Fibroblast of pulmonary artery (primary cell): ENCODE measurements at regions not wholly inside any gene's neighbourhood (a gene's known extent, or its start where the extent isn't known, plus 50 kb on each side); places are given as distances from the start of the nearest gene placed in this dataset.

Experiments
- DNase-seq: peaks from one replicate; pipeline ENCODE4 v3.0.0-alpha.2; 2010; ENCODE audit warnings: low read depth
- H3K4me3 ChIP-seq: replicated peaks from 2 replicates; pipeline ENCODE4 v1.5.1; 2011; ENCODE audit warnings: low read depth, mild to moderate bottlenecking, control low read depth, low read length, moderate library complexity
- CTCF ChIP-seq: IDR thresholded peaks from 2 replicates; pipeline ENCODE4 v1.5.1; 2011; ENCODE audit warnings: mild to moderate bottlenecking, control low read depth, low read length, inconsistent platforms; ENCODE audit errors: missing control alignments

- no peak for TF ChIP-seq CTCF
- H3K4me3 ChIP-seq, result no peak overlapping the region
- DNase-seq, result no peak
Measured at GRCh38 chr1:42005530-42005929, 86.8 kb upstream of the HIVEP3 start.

DNA sequence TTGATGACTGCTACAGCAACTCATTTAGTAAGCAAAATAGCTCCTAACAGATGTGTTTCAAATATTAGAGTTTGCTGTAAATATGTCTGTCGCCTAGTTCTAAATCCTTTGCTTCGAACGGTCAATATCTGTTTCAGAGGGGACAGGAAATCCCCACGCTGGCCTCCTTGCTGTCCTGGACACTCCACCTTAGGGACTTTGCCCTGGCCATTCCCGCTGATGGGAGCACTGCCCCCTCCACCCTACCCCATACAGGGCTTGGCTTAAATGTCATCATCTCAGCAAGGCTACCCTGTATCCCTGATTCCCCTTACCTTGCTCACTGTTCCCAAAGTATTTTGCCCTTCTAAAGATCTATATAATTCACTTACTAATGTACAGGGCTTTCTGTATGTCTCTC is 86.1 kb upstream of the HIVEP3 start:
- H3K4me3 ChIP-seq, result no peak overlapping the region
- DNase-seq, result no peak
- TF ChIP-seq CTCF, result no peak

DNA sequence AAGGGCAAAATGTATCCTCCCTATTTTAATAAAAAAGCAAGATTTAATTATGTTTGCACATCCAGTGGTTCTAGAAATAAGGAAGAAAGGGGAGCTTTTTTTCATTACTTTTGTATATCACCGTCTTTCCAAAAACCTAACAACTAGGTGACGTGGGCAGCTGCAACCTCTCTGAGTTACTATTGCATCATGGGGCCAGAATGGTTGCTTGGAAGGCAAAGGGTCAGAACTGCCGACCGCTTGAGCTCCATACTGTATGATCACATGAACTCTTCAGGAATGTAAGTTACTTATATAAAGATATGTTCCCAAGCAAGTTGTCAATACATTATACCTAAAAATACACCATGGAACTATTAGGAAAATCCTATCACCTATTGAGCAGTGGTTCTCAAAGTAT is 85.6 kb upstream of the HIVEP3 start:
- no peak for DNase-seq
- no peak for TF ChIP-seq CTCF
- H3K4me3 ChIP-seq, result no peak overlapping the region

- TF ChIP-seq CTCF, result no peak
- H3K4me3 ChIP-seq, result no peak overlapping the region
Measured at GRCh38 chr1:42003433-42003832, 84.7 kb upstream of the HIVEP3 start.

GRCh38 chr1:42002220-42002619 is 83.5 kb upstream of the HIVEP3 start:
- no peak overlapping the region for H3K4me3 ChIP-seq
- DNase-seq, result no peak
- no peak for TF ChIP-seq CTCF

More at GRCh38 chr1:42003433-42003832, 84.7 kb upstream of the HIVEP3 start:
- DNase-seq, result no peak

- no peak for DNase-seq
- no peak for TF ChIP-seq CTCF
- no peak overlapping the region for H3K4me3 ChIP-seq
Measured at GRCh38 chr1:42000766-42001165, 82.0 kb upstream of the HIVEP3 start.

DNA sequence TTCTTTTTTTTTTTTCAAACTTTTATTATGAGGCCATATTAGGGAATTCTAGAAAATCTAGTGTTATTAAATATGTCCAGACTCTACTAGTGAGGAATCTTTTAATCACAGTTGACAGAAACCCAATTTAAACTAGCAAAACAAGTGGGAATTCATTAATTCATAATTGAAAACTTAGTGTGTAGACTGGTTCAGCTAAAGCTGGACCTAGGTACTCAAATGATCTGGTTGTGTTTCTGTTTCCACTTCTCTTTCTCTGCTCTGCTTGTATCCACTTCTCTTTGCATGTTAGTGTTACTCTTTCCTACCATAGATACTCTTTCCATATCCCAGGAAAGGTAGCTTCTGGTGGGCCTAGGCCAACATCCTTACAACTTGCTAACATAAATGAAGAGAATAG is 81.2 kb upstream of the HIVEP3 start:
- no peak for TF ChIP-seq CTCF
- no peak overlapping the region for H3K4me3 ChIP-seq
- DNase-seq, result no peak
